ENCODE measurements at regions not wholly inside any gene's neighbourhood (a gene's known extent, or its start where the extent isn't known, plus 50 kb on each side); places are given as distances from the start of the nearest gene placed in this dataset.

- TF ChIP-seq EZH2 (IDR thresholded peaks at IDR 0.05; ENCODE audit: insufficient read depth, poor library complexity, severe bottlenecking) (no peak), EZH2phosphoT487 (IDR thresholded peaks at IDR 0.05; ENCODE audit: insufficient read depth, low read depth) (no peak)
Observed at GRCh38 chr16:6021276-6021943, 923.8 kb upstream of the EEF2KMT start.

All from GM23248 (cell line).